LNCAP (cell line): ENCODE measurements at regions not wholly inside any gene's neighbourhood (a gene's known extent, or its start where the extent isn't known, plus 50 kb on each side); places are given as distances from the start of the nearest gene placed in this dataset.

Experiments
- CTCF ChIP-seq: fragments of 450-650 bp; IDR thresholded peaks from 2 replicates; pipeline ENCODE4 v1.5.1; 2017; ENCODE audit warnings: mild to moderate bottlenecking

DNA sequence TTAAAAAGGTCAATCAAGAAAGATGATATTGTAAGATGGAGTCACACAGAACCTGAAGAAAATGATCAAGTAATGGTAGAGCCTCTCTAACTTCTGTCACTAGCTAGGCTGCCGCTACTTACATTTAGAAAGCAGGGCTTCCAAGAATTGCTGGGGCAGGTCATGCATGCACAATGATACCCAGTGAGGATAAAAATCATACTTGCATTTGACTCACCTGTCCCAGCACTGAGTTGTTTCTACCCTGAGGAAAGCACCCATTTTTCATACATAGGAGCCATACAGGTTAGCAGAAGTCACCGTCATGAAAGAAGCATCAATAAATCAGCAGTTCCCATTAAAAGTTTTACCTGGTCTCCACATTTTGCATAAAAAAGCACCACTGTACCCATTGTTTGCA is 662.3 kb upstream of the FANCL start:
- TF ChIP-seq CTCF = no peak

DNA sequence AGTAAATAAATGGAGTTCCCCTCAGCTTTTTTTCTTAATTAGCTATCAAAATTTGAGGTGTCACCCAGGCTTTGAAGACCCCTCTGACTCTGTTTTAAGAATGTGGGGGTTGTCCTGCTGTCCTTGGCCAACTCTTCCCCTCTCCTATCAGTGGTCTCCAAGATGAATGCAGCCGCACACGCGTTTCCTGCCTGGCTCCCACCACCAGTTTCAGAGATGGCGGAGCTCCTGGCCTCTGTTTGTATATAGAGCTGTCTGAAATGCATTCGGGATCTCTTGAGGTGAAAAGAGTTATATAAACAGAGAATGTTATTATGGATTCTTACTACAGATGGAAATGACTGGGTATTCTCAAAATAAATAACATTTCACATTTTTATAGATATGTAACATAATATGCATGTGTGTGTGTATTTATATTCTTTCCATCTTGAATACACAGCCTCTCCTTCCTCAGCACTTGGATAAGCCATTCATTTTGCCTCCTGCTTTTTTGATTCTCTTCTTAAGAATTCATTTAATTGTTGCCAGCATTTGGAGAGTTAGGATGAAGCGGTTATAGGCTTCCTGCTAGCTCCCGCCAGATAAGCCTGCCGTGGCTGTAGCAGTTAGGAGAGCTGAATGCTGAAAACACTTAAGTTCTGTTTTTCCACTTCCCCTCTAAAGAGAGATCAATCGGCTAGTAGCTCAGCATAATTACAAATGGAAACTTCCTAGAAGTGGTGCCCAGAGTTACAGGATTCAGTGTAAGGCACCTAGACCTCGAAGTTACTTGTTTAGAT is 659.3 kb upstream of the FANCL start:
- TF ChIP-seq CTCF = no peak

DNA sequence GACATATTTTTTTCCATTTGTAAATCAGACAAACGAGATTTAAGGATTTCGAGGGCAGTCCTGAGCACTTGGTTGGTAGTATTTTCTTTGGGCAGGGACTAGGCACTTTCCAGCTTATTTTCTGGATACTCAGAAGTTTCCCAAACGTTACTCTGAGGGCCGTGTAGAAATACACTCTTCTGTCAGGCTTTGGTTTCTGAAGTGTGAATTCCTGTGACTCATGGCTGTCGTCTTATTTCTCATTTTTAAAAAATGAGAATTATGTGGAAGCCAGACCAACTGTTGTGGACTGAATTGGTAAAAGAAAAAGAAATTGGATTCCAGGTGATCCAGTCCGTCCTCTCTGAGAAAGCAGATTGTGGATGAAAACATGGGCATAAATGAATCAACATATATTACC is 658.6 kb upstream of the FANCL start:
- no peak for TF ChIP-seq CTCF

- TF ChIP-seq CTCF = no peak
Observed at GRCh38 chr2:58896638-58897037, 655.5 kb upstream of the FANCL start.

DNA sequence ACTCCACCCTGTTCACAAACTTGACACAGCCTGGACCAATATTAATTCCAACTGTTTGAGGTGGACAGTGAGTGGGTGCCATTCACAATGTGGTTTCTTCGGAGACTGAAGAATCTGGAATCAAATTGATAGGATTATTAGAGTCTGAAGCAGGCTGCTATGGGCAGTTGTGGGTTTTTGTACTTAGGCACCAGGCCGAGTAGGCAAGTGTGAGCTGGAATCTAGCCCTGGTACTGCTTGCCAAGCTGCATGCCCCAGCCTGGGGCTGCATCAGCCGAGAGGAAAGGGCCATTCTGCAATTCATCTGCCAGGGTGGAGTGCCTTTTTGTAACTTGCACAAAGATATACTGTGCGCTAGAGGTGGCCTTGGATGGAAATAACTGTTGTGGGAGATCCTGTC is 654.7 kb upstream of the FANCL start:
- no peak for TF ChIP-seq CTCF

GRCh38 chr2:58893656-58894351 is 652.7 kb upstream of the FANCL start:
- TF ChIP-seq CTCF = no peak

DNA sequence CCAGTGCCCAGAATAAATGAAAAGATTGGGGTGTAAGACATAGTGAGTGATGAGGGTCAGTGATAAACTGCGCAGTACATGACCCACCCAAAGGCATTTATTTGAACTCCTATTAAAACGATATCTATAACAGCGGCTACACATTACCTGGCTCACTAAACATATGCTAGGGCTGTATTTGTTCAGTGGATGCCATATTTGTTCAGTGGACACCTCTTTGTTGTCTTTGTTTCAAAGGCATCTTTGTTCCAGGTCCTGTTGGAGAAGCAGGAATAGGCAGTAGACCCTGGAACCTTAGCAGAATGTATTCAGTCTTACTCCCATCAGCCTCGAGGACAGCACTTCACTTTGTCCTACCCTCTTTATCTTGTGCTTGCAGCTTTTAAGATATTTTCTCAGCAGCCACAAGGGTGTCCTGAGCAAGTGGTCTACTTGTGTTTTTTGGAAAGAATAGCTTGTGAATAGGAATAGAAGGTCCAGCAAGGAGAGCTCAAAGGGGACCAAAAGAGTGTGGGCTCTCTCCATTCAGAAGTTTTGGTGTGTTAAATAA is 650.8 kb upstream of the FANCL start:
- TF ChIP-seq CTCF = no peak
